SK-N-SH treated with all-trans-retinoic acid at 6 μM for 48 hours (cell line): ENCODE measurements at regions not wholly inside any gene's neighbourhood (a gene's known extent, or its start where the extent isn't known, plus 50 kb on each side); places are given as distances from the start of the nearest gene placed in this dataset.

Source experiments
- ARNTL ChIP-seq: fragments of 450-650 bp; formaldehyde crosslinking; IDR thresholded peaks from 2 replicates; pipeline ENCODE4 v1.5.0; 2020; ENCODE audit warnings: low read depth, mild to moderate bottlenecking, moderate library complexity, borderline replicate concordance
- BACH2 ChIP-seq: fragments of 250-450 bp; sonication (Bioruptor Pico); IDR thresholded peaks from 2 replicates; pipeline ENCODE4 v1.9.0; 2021; ENCODE audit warnings: mild to moderate bottlenecking, borderline replicate concordance
- CSDC2 ChIP-seq: fragments of 250-450 bp; sonication (Bioruptor Pico); IDR thresholded peaks from 2 replicates; pipeline ENCODE4 v1.5.0; 2020; ENCODE audit warnings: mild to moderate bottlenecking, moderate library complexity
- GLIS3 ChIP-seq: fragments of 250-450 bp; sonication (Bioruptor Pico); IDR thresholded peaks from 2 replicates; pipeline ENCODE4 v1.5.0; 2020; ENCODE audit warnings: mild to moderate bottlenecking, moderate library complexity
- OSR1 ChIP-seq: fragments of 250-450 bp; sonication (Bioruptor Pico); IDR thresholded peaks from 2 replicates; pipeline ENCODE4 v1.8.0; 2022; ENCODE audit warnings: moderate library complexity, mild to moderate bottlenecking, inconsistent platforms
- RARB ChIP-seq: fragments of 250-450 bp; sonication (Bioruptor Pico); IDR thresholded peaks from 2 replicates; pipeline ENCODE4 v1.8.0; 2021; ENCODE audit warnings: mild to moderate bottlenecking, moderate library complexity
- SNAI2 ChIP-seq: fragments of 250-450 bp; sonication (Bioruptor Pico); IDR thresholded peaks from 2 replicates; pipeline ENCODE4 v1.5.0; 2020; ENCODE audit warnings: mild to moderate bottlenecking, moderate library complexity
- ZC3H10 ChIP-seq: fragments of 250-450 bp; sonication (Bioruptor Pico); IDR thresholded peaks from 2 replicates; pipeline ENCODE4 v1.5.1; 2021; ENCODE audit warnings: mild to moderate bottlenecking, moderate library complexity
- ZFP3 ChIP-seq: fragments of 250-450 bp; sonication (Bioruptor Pico); IDR thresholded peaks from 2 replicates; pipeline ENCODE4 v1.5.0; 2020; ENCODE audit warnings: mild to moderate bottlenecking, moderate library complexity
- ZNF565 ChIP-seq: fragments of 450-650 bp; formaldehyde crosslinking; conservative IDR thresholded peaks from 2 replicates; pipeline ENCODE4 v1.5.0; 2020; ENCODE audit warnings: low read depth, mild to moderate bottlenecking, moderate library complexity
- ZNF8 ChIP-seq: fragments of 450-650 bp; formaldehyde crosslinking; IDR thresholded peaks from 2 replicates; pipeline ENCODE4 v1.5.0; 2020; ENCODE audit warnings: mild to moderate bottlenecking, moderate library complexity
- TF ChIP-seq, protein P1 (sequence below): fragments of 250-450 bp; sonication (Bioruptor Pico); IDR thresholded peaks from 2 replicates; pipeline ENCODE4 v1.5.1; 2020; ENCODE audit warnings: low read depth, mild to moderate bottlenecking, moderate library complexity
- TF ChIP-seq, protein P2 (sequence below): fragments of 250-450 bp; sonication (Bioruptor Pico); IDR thresholded peaks from 2 replicates; pipeline ENCODE4 v1.8.0; 2020; ENCODE audit warnings: mild to moderate bottlenecking, moderate library complexity, borderline replicate concordance
- TF ChIP-seq, protein P3 (sequence below): fragments of 250-450 bp; sonication (Bioruptor Pico); IDR thresholded peaks from 2 replicates; pipeline ENCODE4 v1.8.0; 2021; ENCODE audit warnings: low read depth, mild to moderate bottlenecking, moderate library complexity, borderline replicate concordance

DNA sequence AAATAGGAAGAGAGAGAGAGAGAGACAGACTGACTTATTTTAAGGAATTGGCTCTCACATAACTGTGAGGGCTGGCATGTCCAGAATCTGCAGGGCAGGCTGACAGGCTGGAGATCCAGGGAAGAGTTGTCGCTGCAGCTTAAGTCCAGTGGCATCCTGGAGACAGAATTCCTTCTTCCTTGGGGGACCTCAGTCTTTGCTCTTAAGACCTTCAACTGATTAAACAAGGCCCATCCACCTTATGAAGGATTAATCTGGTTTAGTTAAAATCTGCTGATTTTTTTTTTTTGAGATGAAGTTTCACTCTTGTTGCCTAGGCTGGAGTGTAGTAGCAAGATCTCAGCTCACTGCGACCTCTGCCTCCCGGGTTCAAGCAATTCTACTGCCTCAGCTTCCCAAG lies 128.0 kb upstream of the ALDH1A3 start:
- no peak for TF ChIP-seq OSR1 (CRISPR knock-in tag)
- TF ChIP-seq ARNTL (CRISPR knock-in tag) = no peak
- TF ChIP-seq, protein P1, sequence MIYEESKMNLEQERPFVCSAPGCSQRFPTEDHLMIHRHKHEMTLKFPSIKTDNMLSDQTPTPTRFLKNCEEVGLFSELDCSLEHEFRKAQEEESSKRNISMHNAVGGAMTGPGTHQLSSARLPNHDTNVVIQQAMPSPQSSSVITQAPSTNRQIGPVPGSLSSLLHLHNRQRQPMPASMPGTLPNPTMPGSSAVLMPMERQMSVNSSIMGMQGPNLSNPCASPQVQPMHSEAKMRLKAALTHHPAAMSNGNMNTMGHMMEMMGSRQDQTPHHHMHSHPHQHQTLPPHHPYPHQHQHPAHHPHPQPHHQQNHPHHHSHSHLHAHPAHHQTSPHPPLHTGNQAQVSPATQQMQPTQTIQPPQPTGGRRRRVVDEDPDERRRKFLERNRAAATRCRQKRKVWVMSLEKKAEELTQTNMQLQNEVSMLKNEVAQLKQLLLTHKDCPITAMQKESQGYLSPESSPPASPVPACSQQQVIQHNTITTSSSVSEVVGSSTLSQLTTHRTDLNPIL (CRISPR knock-in tag) = no peak
- TF ChIP-seq, protein P2, sequence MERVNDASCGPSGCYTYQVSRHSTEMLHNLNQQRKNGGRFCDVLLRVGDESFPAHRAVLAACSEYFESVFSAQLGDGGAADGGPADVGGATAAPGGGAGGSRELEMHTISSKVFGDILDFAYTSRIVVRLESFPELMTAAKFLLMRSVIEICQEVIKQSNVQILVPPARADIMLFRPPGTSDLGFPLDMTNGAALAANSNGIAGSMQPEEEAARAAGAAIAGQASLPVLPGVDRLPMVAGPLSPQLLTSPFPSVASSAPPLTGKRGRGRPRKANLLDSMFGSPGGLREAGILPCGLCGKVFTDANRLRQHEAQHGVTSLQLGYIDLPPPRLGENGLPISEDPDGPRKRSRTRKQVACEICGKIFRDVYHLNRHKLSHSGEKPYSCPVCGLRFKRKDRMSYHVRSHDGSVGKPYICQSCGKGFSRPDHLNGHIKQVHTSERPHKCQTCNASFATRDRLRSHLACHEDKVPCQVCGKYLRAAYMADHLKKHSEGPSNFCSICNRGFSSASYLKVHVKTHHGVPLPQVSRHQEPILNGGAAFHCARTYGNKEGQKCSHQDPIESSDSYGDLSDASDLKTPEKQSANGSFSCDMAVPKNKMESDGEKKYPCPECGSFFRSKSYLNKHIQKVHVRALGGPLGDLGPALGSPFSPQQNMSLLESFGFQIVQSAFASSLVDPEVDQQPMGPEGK (CRISPR knock-in tag) = no peak
- TF ChIP-seq ZC3H10 = no peak
- TF ChIP-seq, protein P3, sequence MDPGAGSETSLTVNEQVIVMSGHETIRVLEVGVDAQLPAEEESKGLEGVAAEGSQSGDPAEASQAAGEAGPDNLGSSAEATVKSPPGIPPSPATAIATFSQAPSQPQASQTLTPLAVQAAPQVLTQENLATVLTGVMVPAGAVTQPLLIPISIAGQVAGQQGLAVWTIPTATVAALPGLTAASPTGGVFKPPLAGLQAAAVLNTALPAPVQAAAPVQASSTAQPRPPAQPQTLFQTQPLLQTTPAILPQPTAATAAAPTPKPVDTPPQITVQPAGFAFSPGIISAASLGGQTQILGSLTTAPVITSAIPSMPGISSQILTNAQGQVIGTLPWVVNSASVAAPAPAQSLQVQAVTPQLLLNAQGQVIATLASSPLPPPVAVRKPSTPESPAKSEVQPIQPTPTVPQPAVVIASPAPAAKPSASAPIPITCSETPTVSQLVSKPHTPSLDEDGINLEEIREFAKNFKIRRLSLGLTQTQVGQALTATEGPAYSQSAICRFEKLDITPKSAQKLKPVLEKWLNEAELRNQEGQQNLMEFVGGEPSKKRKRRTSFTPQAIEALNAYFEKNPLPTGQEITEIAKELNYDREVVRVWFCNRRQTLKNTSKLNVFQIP = no peak
- TF ChIP-seq ZNF8 (CRISPR knock-in tag) = no peak
- no peak for TF ChIP-seq CSDC2 (CRISPR knock-in tag)
- no peak for TF ChIP-seq BACH2
- TF ChIP-seq ZFP3 = no peak
- no peak for TF ChIP-seq ZNF565
- TF ChIP-seq GLIS3 (CRISPR knock-in tag) = no peak
- TF ChIP-seq RARB = no peak
- no peak for TF ChIP-seq SNAI2 (CRISPR knock-in tag)
